SK-N-MC (cell line): ENCODE measurements at regions not wholly inside any gene's neighbourhood (a gene's known extent, or its start where the extent isn't known, plus 50 kb on each side); places are given as distances from the start of the nearest gene placed in this dataset.
"Not testable (repeated sequence)": the region's sequence is repeated elsewhere in the genome, so short reads cannot be mapped to it uniquely, and the experiment has no call there.

ENCODE experiments used
- DNase-seq: peaks from one replicate; pipeline ENCODE4 v3.0.0-alpha.2; 2011; ENCODE audit warnings: low read depth, low spot score
- H3K27ac ChIP-seq: fragments of 200-600 bp; sonication (generic); 2 replicates; pipeline ENCODE4 v1.5.1; 2016; ENCODE audit warnings: mixed run types
- H3K36me3 ChIP-seq: fragments of 200-600 bp; sonication (generic); 2 replicates; pipeline ENCODE4 v1.6.1; 2017; ENCODE audit warnings: antibody characterized with exemption, low read length, mixed read lengths; ENCODE audit not compliant: insufficient read depth
- H3K4me3 ChIP-seq: fragments of 200-600 bp; sonication (generic); 2 replicates; pipeline ENCODE4 v1.5.1; 2016
- H3K9ac ChIP-seq: fragments of 200-600 bp; sonication (generic); 2 replicates; pipeline ENCODE4 v1.8.0; 2017; ENCODE audit warnings: mixed run types, mixed read lengths; ENCODE audit not compliant: insufficient read length
- H3K9me3 ChIP-seq: fragments of 200-600 bp; sonication (generic); 2 replicates; pipeline ENCODE4 v1.6.1; 2017; ENCODE audit warnings: low read depth, mild to moderate bottlenecking, antibody characterized with exemption, low read length, moderate library complexity, mixed read lengths
- EZH2 ChIP-seq: fragments of 200-600 bp; sonication (generic); IDR thresholded peaks from one replicate; pipeline ENCODE4 v1.6.1; 2017; ENCODE audit warnings: antibody characterized with exemption
- FOXP2 ChIP-seq: optimal IDR thresholded peaks from 2 replicates; pipeline ENCODE3; 2011; ENCODE audit warnings: mild to moderate bottlenecking, moderate library complexity; ENCODE audit not compliant: insufficient read depth; ENCODE audit errors: extremely low read length, control extremely low read depth
- POLR2AphosphoS5 ChIP-seq: IDR thresholded peaks from 2 replicates; pipeline ENCODE4 v1.6.1; 2012; ENCODE audit warnings: mild to moderate bottlenecking, low read depth, low read length, borderline replicate concordance

DNA sequence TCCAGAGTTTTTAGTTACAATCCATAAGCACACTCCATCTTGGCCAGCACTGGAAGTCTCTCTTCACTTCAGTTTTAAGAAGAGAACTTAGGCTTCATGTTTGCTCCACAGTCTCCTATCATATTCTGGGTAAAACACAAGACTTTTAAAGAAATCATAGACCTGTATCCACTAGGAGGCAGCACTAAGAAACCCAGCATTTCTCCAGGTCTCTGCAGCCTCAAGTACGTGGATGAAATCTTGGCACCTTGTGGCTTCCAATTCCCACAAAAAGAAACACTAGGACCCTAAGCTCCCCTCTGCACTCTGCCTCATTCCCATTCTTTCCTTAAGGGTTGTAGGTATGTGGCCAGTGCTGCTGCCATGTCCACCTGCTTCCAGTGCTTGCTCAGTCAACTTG lies 367.3 kb upstream of the CASK start:
- H3K9ac ChIP-seq = no peak overlapping the region
- no peak overlapping the region for H3K4me3 ChIP-seq
- DNase-seq = no peak
- no peaks in the 10 kb centered on the region for H3K9me3 ChIP-seq
- no peaks in the 10 kb centered on the region for H3K36me3 ChIP-seq
- no peak overlapping the region for H3K27ac ChIP-seq
- TF ChIP-seq EZH2 (no peak), POLR2AphosphoS5 (no peak), FOXP2 (no peak)

DNA sequence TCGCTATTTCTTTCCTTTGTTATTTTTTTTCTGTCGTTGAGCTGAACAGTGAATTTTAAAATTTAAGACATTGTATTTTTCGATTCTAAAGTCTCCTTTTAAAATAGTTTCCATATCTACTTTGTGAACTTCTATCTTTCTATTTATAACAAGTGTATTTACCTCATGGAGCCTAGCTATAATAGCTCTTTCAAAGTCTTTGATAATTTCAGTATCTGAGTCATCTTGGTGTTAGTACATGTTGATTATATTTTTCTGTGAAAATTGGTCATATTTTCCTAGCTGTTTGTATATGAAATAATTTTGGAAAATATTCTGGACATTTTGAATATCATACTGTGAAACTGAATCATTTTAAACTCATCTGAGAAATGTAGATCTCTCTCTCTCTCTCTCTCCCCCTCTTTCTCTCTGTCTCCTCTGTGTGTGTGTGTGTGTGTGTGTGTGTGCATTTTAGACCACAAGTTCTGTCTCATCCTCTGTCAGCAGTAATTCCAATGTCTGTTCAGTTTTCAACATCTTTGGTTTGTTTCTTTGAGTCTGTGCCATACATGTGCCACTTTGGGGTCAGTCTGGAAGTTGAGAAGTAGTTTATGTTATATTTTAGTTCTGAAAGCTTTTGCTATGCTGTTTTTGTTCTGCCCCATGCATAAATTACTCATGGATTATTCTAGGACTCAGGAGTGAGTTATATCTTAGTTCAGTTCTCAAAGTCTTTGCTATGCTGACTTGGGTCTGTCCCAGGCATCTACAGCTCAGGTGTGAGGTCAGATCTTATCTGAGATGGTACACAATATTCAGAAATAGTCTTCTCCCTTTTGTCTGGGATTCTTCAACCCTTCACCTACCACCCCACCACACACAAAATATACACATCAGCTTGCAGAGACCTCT lies 366.4 kb upstream of the CASK start:
- Histone ChIP-seq H3K4me3 (no peak overlapping the region), H3K27ac (no peak overlapping the region), H3K36me3 (no peaks in the 10 kb centered on the region), H3K9ac (no peak overlapping the region), H3K9me3 (no peaks in the 10 kb centered on the region)
- TF ChIP-seq FOXP2 = no peak
- TF ChIP-seq POLR2AphosphoS5 = no peak
- no peak for TF ChIP-seq EZH2
- no peak for DNase-seq

DNA sequence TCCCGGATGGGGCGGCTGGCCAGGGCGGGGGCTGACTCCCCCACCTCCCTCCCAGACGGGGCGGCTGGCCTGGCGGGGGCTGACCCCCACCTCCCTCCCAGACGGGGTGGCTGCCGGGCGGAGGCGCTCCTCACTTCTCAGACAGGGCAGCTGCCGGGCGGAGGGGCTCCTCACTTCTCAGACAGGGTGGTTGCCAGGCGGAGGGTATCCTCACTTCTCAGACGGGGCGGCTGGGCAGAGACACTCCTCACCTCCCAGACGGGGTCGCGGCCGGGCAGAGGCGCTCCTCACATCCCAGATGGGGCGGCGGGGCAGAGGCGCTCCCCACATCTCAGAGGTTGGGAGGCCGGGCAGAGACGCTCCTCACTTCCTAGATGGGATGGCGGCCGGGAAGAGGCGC lies 362.3 kb upstream of the CASK start:
- not testable (repeated sequence) for H3K27ac ChIP-seq, H3K9ac ChIP-seq, H3K4me3 ChIP-seq, H3K36me3 ChIP-seq, H3K9me3 ChIP-seq, DNase-seq

DNA sequence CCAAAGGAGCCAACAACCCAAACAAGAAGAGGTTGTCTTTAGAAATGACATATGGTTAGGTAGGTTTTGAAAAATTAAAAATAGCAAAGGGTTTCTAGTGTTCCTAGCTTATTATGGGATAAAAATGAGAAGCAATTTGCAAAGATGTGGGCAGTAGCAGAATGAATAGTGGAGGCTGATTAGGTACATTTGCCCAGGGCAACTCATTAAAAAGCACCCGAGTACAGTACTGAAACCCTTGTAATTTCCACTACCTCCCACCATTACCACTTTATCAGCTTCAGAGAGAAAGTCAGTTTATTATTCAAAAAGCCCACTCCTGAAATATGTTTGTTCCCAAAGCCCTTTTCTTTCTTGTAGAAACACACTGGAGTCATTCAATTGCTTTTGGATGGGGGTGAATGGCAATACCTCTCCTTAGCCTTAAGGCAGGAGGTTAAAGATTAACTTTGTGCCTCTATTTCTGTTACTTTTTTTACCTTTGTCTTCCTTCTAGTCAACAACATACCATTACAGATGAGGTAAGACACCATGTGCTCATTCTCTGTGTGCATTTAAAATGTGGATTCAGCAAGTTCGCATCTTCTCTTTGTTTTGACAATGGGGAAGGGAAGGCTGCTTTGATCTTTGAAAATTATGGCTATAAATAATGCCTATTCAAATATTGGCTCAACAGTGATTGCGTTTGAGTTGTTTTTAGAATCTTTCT lies 353.8 kb upstream of the CASK start:
- Histone ChIP-seq H3K9ac (no peak overlapping the region), H3K36me3 (no peaks in the 10 kb centered on the region), H3K4me3 (no peak overlapping the region), H3K27ac (no peak overlapping the region), H3K9me3 (no peaks in the 10 kb centered on the region)
- no peak for DNase-seq
- TF ChIP-seq FOXP2 = no peak
- no peak for TF ChIP-seq EZH2
- TF ChIP-seq POLR2AphosphoS5 = no peak

DNA sequence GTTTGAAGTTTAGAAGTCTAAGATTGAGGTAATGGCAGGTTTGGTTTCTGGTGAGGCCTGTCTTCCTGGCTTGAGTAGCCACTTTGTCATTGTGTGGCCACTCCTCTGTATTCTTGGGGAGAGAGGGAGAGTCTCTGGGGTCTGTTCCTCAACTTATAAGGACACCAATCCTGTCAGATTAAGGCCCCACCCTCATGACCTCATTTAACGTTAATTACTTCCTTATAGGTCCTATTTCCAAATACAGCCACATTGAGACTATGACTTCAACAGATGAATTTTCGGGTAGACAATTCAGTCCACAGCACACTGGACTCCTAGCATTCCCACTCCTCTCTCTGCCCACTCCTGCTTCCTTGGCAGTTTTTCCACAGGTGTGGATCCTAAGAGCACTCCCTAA lies 350.8 kb upstream of the CASK start:
- no peak overlapping the region for H3K27ac ChIP-seq
- H3K9ac ChIP-seq = no peak overlapping the region
- no peaks in the 10 kb centered on the region for H3K36me3 ChIP-seq
- no peak overlapping the region for H3K4me3 ChIP-seq
- DNase-seq = no peak
- H3K9me3 ChIP-seq = no peaks in the 10 kb centered on the region
- TF ChIP-seq FOXP2 (no peak), POLR2AphosphoS5 (no peak), EZH2 (no peak)

DNA sequence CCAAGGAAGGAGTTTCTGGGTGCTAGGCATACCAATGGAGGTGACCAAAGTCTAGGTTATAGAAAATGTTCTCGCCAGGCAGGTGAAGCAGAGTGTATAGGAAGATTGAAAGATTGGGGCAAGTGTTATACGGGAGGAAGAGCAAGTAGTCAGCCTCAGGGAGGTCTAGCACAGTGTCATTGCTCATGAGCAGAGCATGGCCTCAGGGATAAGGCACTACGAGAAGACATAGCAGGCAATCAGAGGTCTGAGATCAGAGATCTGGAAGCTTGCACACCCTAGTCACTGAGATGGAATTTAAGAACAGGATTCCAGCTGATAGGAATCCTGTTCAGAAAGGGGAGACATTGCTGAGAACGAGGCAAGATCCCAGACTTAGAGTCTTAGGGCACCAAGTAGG lies 350.0 kb upstream of the CASK start:
- DNase-seq = no peak
- TF ChIP-seq FOXP2 (no peak), POLR2AphosphoS5 (no peak), EZH2 (no peak)

DNA sequence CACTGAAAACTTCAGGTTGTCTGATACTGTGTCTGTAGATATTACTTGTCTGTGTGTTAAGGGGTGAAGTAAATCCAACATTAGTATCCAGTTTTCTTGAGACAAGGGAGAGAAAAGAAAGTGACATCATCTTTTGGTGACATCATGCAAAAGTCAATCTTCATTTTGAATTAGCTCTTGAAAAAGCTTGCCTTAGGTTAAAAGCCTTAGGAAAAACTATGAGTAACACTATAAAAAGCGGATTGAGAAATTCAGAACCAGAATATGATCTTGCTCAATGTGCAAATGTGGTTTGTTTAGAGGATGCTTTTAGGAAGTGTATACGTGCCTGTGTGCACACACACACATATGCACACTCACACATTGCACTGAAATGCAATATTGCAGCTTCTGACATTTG lies 345.8 kb upstream of the CASK start:
- H3K9me3 ChIP-seq = no peaks in the 10 kb centered on the region
- no peak overlapping the region for H3K27ac ChIP-seq
- DNase-seq = no peak
- no peaks in the 10 kb centered on the region for H3K36me3 ChIP-seq
- H3K4me3 ChIP-seq = no peak overlapping the region
- TF ChIP-seq POLR2AphosphoS5 (no peak), FOXP2 (no peak), EZH2 (no peak)
- no peak overlapping the region for H3K9ac ChIP-seq

More for the DNA sequence above, 350.0 kb upstream of the CASK start:
- Histone ChIP-seq H3K9me3 (no peaks in the 10 kb centered on the region), H3K4me3 (no peak overlapping the region), H3K36me3 (no peaks in the 10 kb centered on the region), H3K27ac (no peak overlapping the region), H3K9ac (no peak overlapping the region)

DNA sequence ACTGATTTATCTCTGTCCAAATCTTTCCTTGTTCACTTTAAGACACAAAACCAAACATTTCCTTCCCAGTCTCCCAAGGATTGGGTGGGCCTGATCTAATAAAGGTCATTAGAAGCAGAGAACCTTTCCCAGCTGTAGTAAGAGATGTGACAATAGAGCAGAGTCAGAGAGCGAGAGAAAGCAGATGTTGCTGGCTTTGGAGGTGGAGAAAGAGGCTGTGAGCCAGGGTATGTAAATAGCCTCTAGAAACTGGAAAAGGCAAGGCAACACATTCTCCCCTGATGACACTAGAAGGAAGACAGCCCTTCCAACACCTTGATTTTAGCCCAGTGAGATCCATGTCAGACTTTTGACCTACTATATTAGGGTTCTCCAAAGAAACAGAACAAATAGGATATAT lies 337.5 kb upstream of the CASK start:
- no peak for TF ChIP-seq FOXP2
- no peak for TF ChIP-seq POLR2AphosphoS5
- Histone ChIP-seq H3K27ac (no peak overlapping the region), H3K9ac (no peak overlapping the region), H3K36me3 (no peaks in the 10 kb centered on the region), H3K9me3 (no peaks in the 10 kb centered on the region), H3K4me3 (no peak overlapping the region)
- no peak for DNase-seq
